ENCODE measurements at regions not wholly inside any gene's neighbourhood (a gene's known extent, or its start where the extent isn't known, plus 50 kb on each side); places are given as distances from the start of the nearest gene placed in this dataset.
"Not testable (repeated sequence)": the region's sequence is repeated elsewhere in the genome, so short reads cannot be mapped to it uniquely, and the experiment has no call there.

- DNase-seq = no peak
These were observed 390.1 kb upstream of the RGS6 start for GRCh38 chr14:71541973-71542690.

- no peak for DNase-seq
These were observed 382.7 kb upstream of the RGS6 start for GRCh38 chr14:71549421-71550050.

GRCh38 chr14:71550367-71550766, 381.9 kb upstream of the RGS6 start:
- no peak for DNase-seq

GRCh38 chr14:71551291-71551950, 380.8 kb upstream of the RGS6 start:
- DNase-seq = no peak

GRCh38 chr14:71552809-71553208, 379.4 kb upstream of the RGS6 start:
- DNase-seq = no peak

- DNase-seq = no peak
These were observed 378.4 kb upstream of the RGS6 start for GRCh38 chr14:71553779-71554178.

- no peak for DNase-seq
These were observed 377.9 kb upstream of the RGS6 start for GRCh38 chr14:71554323-71554722.

- no peak for DNase-seq
These were observed 377.1 kb upstream of the RGS6 start for GRCh38 chr14:71554959-71555612.

- DNase-seq = no peak
These were observed 376.3 kb upstream of the RGS6 start for GRCh38 chr14:71555654-71556559.

- no peak for DNase-seq
These were observed 375.5 kb upstream of the RGS6 start for GRCh38 chr14:71556730-71557129.

GRCh38 chr14:71557351-71557750, 374.9 kb upstream of the RGS6 start:
- DNase-seq = no peak

GRCh38 chr14:71558943-71559342, 373.3 kb upstream of the RGS6 start:
- not testable (repeated sequence) for DNase-seq

- no peak for DNase-seq
These were observed 371.5 kb upstream of the RGS6 start for GRCh38 chr14:71560751-71561150.

- DNase-seq = no peak
These were observed 368.6 kb upstream of the RGS6 start for GRCh38 chr14:71563492-71564153.

GRCh38 chr14:71566276-71566675, 366.0 kb upstream of the RGS6 start:
- no peak for DNase-seq

- not testable (repeated sequence) for DNase-seq
These were observed 364.6 kb upstream of the RGS6 start for GRCh38 chr14:71567499-71568133.

- no peak for DNase-seq
These were observed 357.3 kb upstream of the RGS6 start for GRCh38 chr14:71574976-71575375.

GRCh38 chr14:71576472-71576871, 355.8 kb upstream of the RGS6 start:
- DNase-seq = no peak

- DNase-seq = no peak
These were observed 352.9 kb upstream of the RGS6 start for GRCh38 chr14:71579331-71579730.

GRCh38 chr14:71582705-71583104, 349.5 kb upstream of the RGS6 start:
- DNase-seq = no peak

- DNase-seq = no peak
These were observed 349.0 kb upstream of the RGS6 start for GRCh38 chr14:71583194-71583593.

Measured in GOT3 (cell line).